ENCODE measurements at regions not wholly inside any gene's neighbourhood (a gene's known extent, or its start where the extent isn't known, plus 50 kb on each side); places are given as distances from the start of the nearest gene placed in this dataset.
"Not testable (repeated sequence)": the region's sequence is repeated elsewhere in the genome, so short reads cannot be mapped to it uniquely, and the experiment has no call there.

- Histone ChIP-seq H3K36me3 (ENCODE audit: control insufficient read depth, insufficient read depth, low read length) (no peaks in the 10 kb centered on the region), H3K4me3 (ENCODE audit: low read length) (no peak overlapping the region), H3K4me1 (ENCODE audit: control insufficient read depth, insufficient read depth, low read length) (no peaks in the 10 kb centered on the region), H3K27me3 (ENCODE audit: control insufficient read depth, insufficient read depth, low read length) (no peaks in the 10 kb centered on the region), H3K27ac (ENCODE audit: low read length) (no peak overlapping the region), H3K9me3 (ENCODE audit: control insufficient read depth, insufficient read depth, low read length) (no peaks in the 10 kb centered on the region)
- intact Hi-C loops (cut with micrococcal nuclease), result no loop called here
- no peaks in the 10 kb centered on the region for H3K4me1 Mint-ChIP-seq
- WGBS (ENCODE audit: insufficient coverage), result 83% methylated on average over 12 of the region's 13 CpGs
- TF ChIP-seq CTCF (IDR thresholded peaks at IDR 0.05), result no peak
- ATAC-seq (no peak), DNase-seq (no peak)
- no peak overlapping the region for H3K4me3 Mint-ChIP-seq
- peaks cover 0 to 10% of the 10 kb centered on the region in 2 donors for H3K9me3 Mint-ChIP-seq
- no peak overlapping the region for H3K27ac Mint-ChIP-seq
- H3K27me3 Mint-ChIP-seq (ENCODE audit: low read depth in 2 of 2), result no peaks in the 10 kb centered on the region
- no peaks in the 10 kb centered on the region for H3K36me3 Mint-ChIP-seq
These were observed 186.1 kb downstream of the TMEM114 start for GRCh38 chr16:8403978-8404749.

GRCh38 chr16:8402981-8403843, 187.1 kb downstream of the TMEM114 start:
- Mint-ChIP-seq H3K36me3 (no peaks in the 10 kb centered on the region), H3K4me1 (no peaks in the 10 kb centered on the region), H3K9me3 (peaks cover 0 to 11% of the 10 kb centered on the region in 2 donors), H3K27ac (no peak overlapping the region), H3K4me3 (no peak overlapping the region), H3K27me3 (ENCODE audit: low read depth in 2 of 2) (no peaks in the 10 kb centered on the region)
- ATAC-seq (no peak), DNase-seq (no peak)
- Histone ChIP-seq H3K4me3 (ENCODE audit: low read length) (no peak overlapping the region), H3K27ac (ENCODE audit: low read length) (no peak overlapping the region), H3K27me3 (ENCODE audit: control insufficient read depth, insufficient read depth, low read length) (no peaks in the 10 kb centered on the region), H3K4me1 (ENCODE audit: control insufficient read depth, insufficient read depth, low read length) (no peaks in the 10 kb centered on the region), H3K9me3 (ENCODE audit: control insufficient read depth, insufficient read depth, low read length) (no peaks in the 10 kb centered on the region), H3K36me3 (ENCODE audit: control insufficient read depth, insufficient read depth, low read length) (no peaks in the 10 kb centered on the region)
- intact Hi-C loops (cut with micrococcal nuclease), result no loop called here
- 79% methylated on average over 11 of the region's 11 CpGs for WGBS (ENCODE audit: insufficient coverage)
- TF ChIP-seq CTCF (IDR thresholded peaks at IDR 0.05), result no peak

- H3K4me3 Mint-ChIP-seq; H3K4me1 Mint-ChIP-seq; H3K27me3 Mint-ChIP-seq (ENCODE audit: low read depth in 2 of 2); H3K27ac ChIP-seq (ENCODE audit: low read length); H3K4me1 ChIP-seq (ENCODE audit: control insufficient read depth, insufficient read depth, low read length); H3K36me3 Mint-ChIP-seq; H3K9me3 ChIP-seq (ENCODE audit: control insufficient read depth, insufficient read depth, low read length); H3K9me3 Mint-ChIP-seq; H3K4me3 ChIP-seq (ENCODE audit: low read length); DNase-seq; intact Hi-C loops (cut with micrococcal nuclease); H3K36me3 ChIP-seq (ENCODE audit: control insufficient read depth, insufficient read depth, low read length); ATAC-seq; H3K27ac Mint-ChIP-seq; H3K27me3 ChIP-seq (ENCODE audit: control insufficient read depth, insufficient read depth, low read length): not testable (repeated sequence)
- 79% methylated on average over 2 of the region's 6 CpGs for WGBS (ENCODE audit: insufficient coverage)
These were observed 189.6 kb downstream of the TMEM114 start for GRCh38 chr16:8400683-8401082.

- Mint-ChIP-seq H3K9me3 (peaks cover 0 to 3% of the 10 kb centered on the region in 2 donors), H3K36me3 (no peaks in the 10 kb centered on the region)
- H3K27ac ChIP-seq (ENCODE audit: low read length), result no peak overlapping the region
These were observed 191.8 kb downstream of the TMEM114 start for GRCh38 chr16:8398548-8398947.

More at GRCh38 chr16:8398548-8398947, 191.8 kb downstream of the TMEM114 start:
- H3K4me1 ChIP-seq (ENCODE audit: control insufficient read depth, insufficient read depth, low read length), result no peaks in the 10 kb centered on the region
- H3K36me3 ChIP-seq (ENCODE audit: control insufficient read depth, insufficient read depth, low read length), result no peaks in the 10 kb centered on the region
- no peak overlapping the region for H3K27ac Mint-ChIP-seq
- H3K27me3 Mint-ChIP-seq (ENCODE audit: low read depth in 2 of 2), result no peaks in the 10 kb centered on the region
- intact Hi-C loops (cut with micrococcal nuclease), result no loop called here
- WGBS (ENCODE audit: insufficient coverage), result 93% methylated on average over 2 of the region's 2 CpGs
- no peak overlapping the region for H3K4me3 ChIP-seq (ENCODE audit: low read length)
- DNase-seq (no peak), ATAC-seq (no peak)
- no peaks in the 10 kb centered on the region for H3K27me3 ChIP-seq (ENCODE audit: control insufficient read depth, insufficient read depth, low read length)
- no peaks in the 10 kb centered on the region for H3K4me1 Mint-ChIP-seq
- no peak for TF ChIP-seq CTCF (IDR thresholded peaks at IDR 0.05)
- no peak overlapping the region for H3K4me3 Mint-ChIP-seq
- H3K9me3 ChIP-seq (ENCODE audit: control insufficient read depth, insufficient read depth, low read length), result no peaks in the 10 kb centered on the region

Measured in natural killer cell (primary cell).